Endothelial cell of umbilical vein (primary cell): ENCODE measurements at regions not wholly inside any gene's neighbourhood (a gene's known extent, or its start where the extent isn't known, plus 50 kb on each side); places are given as distances from the start of the nearest gene placed in this dataset.

Source experiments
- BruUV-seq: library from RNA; stranded (reverse); fragments of 400-500 nt; replicated peaks from 2 replicates; lab custom pipeline; 2021; lab: Mats Ljungman, UMichigan
- CTCF ChIA-PET: fragments of 300-600, 350-600 bp; sonication (Branson Sonifier 250); formaldehyde crosslinking; loops from one replicate; lab custom pipeline; 2021; ENCODE audit warnings: antibody characterized with exemption, inconsistent platforms; lab: Charles Lee
- POLR2A ChIA-PET: fragments of 300-600, 350-600 bp; sonication (Branson Sonifier 250); formaldehyde crosslinking; loops from one replicate; lab custom pipeline; 2021; ENCODE audit warnings: antibody characterized with exemption, inconsistent platforms; lab: Charles Lee
- DNase-seq: peaks from one replicate; pipeline ENCODE4 v3.0.0-alpha.2; 2011; ENCODE audit warnings: low read depth, low spot score
- FAIRE-seq: peaks from 2 replicates; lab custom pipeline; 2011; peaks lifted over from hg19 to GRCh38; lab: Jason Lieb, UNC
- H2AFZ ChIP-seq: 2 replicates; pipeline ENCODE4 v1.6.0; 2012; ENCODE audit warnings: low read depth, low read length, control low read depth, inconsistent platforms
- H3K27ac ChIP-seq: 2 replicates; pipeline ENCODE4 v1.5.1; 2011; ENCODE audit warnings: low read depth, mild to moderate bottlenecking, control low read depth, low read length, moderate library complexity; ENCODE audit not compliant: insufficient read depth
- H3K27me3 ChIP-seq, 2 experiments: 2 replicates each; pipeline versions ENCODE4 v1.6.0 to v1.6.1; 2011; ENCODE audit warnings: low read length in 2 of 2, mixed read lengths in 1 of 2; ENCODE audit not compliant: control insufficient read depth in 2 of 2, insufficient read depth in 2 of 2
- H3K36me3 ChIP-seq, 2 experiments: 2 replicates in 1 of 2; 3 replicates in 1 of 2; pipeline ENCODE4 v1.5.1; 2011; ENCODE audit warnings: low read length in 2 of 2, mild to moderate bottlenecking in 1 of 2, moderate library complexity in 1 of 2; ENCODE audit not compliant: control insufficient read depth in 2 of 2, insufficient read depth in 2 of 2; ENCODE audit errors: extremely low read depth in 1 of 2
- H3K4me1 ChIP-seq: 3 replicates; pipeline ENCODE4 v1.5.1; 2011; ENCODE audit warnings: mild to moderate bottlenecking, low read length; ENCODE audit not compliant: control insufficient read depth, insufficient read depth; ENCODE audit errors: extremely low read depth
- H3K4me2 ChIP-seq: 2 replicates; pipeline ENCODE4 v1.6.1; 2011; ENCODE audit warnings: low read length, control low read depth, mixed read lengths; ENCODE audit not compliant: insufficient read depth
- H3K4me3 ChIP-seq, 3 experiments: fragments of 200-600 bp in 1 of 3; sonication (generic), shearing (Covaris generic) in 1 of 3; replicated peaks in 1 of 3; 2 replicates each; pipeline ENCODE4 v1.5.1; 2011 to 2016; ENCODE audit warnings: control low read depth in 3 of 3, low read length in 3 of 3, mild to moderate bottlenecking in 2 of 3, inconsistent platforms in 1 of 3, low read depth in 1 of 3, moderate library complexity in 1 of 3; ENCODE audit not compliant: insufficient read depth in 1 of 3
- H3K79me2 ChIP-seq: 2 replicates; pipeline ENCODE4 v1.6.0; 2012; ENCODE audit warnings: low read length, inconsistent platforms; ENCODE audit not compliant: control insufficient read depth, insufficient read depth
- H3K9ac ChIP-seq: replicated peaks from 2 replicates; pipeline ENCODE3; 2011; ENCODE audit warnings: low read length, control low read depth; ENCODE audit not compliant: insufficient read depth; ENCODE audit errors: extremely low read depth
- H3K9me1 ChIP-seq: replicated peaks from 3 replicates; pipeline ENCODE4 v1.6.0; 2011; ENCODE audit warnings: mild to moderate bottlenecking, low read length; ENCODE audit not compliant: control insufficient read depth, insufficient read depth; ENCODE audit errors: extremely low read depth
- H3K9me3 ChIP-seq: replicated peaks from 2 replicates; pipeline ENCODE4 v1.5.1; 2012; ENCODE audit warnings: low read length, inconsistent platforms; ENCODE audit not compliant: control insufficient read depth, insufficient read depth
- H4K20me1 ChIP-seq: replicated peaks from 2 replicates; pipeline ENCODE3; 2011; ENCODE audit warnings: mild to moderate bottlenecking, low read length; ENCODE audit not compliant: control insufficient read depth, insufficient read depth; ENCODE audit errors: extremely low read depth
- CTCF ChIP-seq, 2 donors: IDR thresholded peaks; 1 replicate in 1 of 2; 2 replicates in 1 of 2; pipeline ENCODE4 v1.5.1; 2011; ENCODE audit warnings: low read length in 2 of 2, mild to moderate bottlenecking in 2 of 2, moderate library complexity in 2 of 2, control low read depth in 1 of 2, inconsistent platforms in 1 of 2, low read depth in 1 of 2; ENCODE audit not compliant: insufficient read depth in 1 of 2; ENCODE audit errors: extremely low read depth in 1 of 2
- EZH2 ChIP-seq: IDR thresholded peaks from 2 replicates; pipeline ENCODE4 v1.6.1; 2012; ENCODE audit warnings: borderline replicate concordance, low read depth, mild to moderate bottlenecking, moderate library complexity, low read length, inconsistent platforms; ENCODE audit not compliant: severe bottlenecking
- FOS ChIP-seq: IDR thresholded peaks from 2 replicates; pipeline ENCODE4 v1.6.1; 2011; ENCODE audit warnings: mild to moderate bottlenecking, low read length, moderate library complexity, borderline replicate concordance; ENCODE audit not compliant: insufficient read depth
- GATA2 ChIP-seq: IDR thresholded peaks from 2 replicates; pipeline ENCODE4 v1.7.0; 2011; ENCODE audit warnings: low read depth, mild to moderate bottlenecking, moderate library complexity, mixed read lengths, low read length; ENCODE audit not compliant: insufficient read length, insufficient read depth
- JUN ChIP-seq: IDR thresholded peaks from 2 replicates; pipeline ENCODE4 v1.6.1; 2011; ENCODE audit warnings: borderline replicate concordance, low read depth; ENCODE audit not compliant: insufficient read length, insufficient read depth
- MYC ChIP-seq: IDR thresholded peaks from one replicate; pipeline ENCODE4 v1.6.1; 2011; ENCODE audit warnings: mild to moderate bottlenecking, low read depth, low read length
- POLR2A ChIP-seq: IDR thresholded peaks from 2 replicates; pipeline ENCODE4 v1.6.1; 2012; ENCODE audit warnings: low read depth, mild to moderate bottlenecking, control low read depth, low read length
- POLR2AphosphoS5 ChIP-seq: IDR thresholded peaks from 2 replicates; pipeline ENCODE4 v1.6.1; 2012; ENCODE audit warnings: low read depth, mild to moderate bottlenecking, control low read depth, low read length, moderate library complexity; ENCODE audit not compliant: insufficient read depth
- dilution Hi-C: fragments of 300-500 bp; cut with MboI; formaldehyde crosslinking; loops from one replicate; pipeline ENCODE4 v1.15.0; 2019; ENCODE audit warnings: low sequenced_read_pairs; ENCODE audit not compliant: extremely low pct_ligation_motif_present
- intact Hi-C: fragments of 100-400 bp; cut with micrococcal nuclease; formaldehyde crosslinking; loops from one replicate; pipeline ENCODE4 v1.10.0; 2022
- TF ChIP-seq, protein P1 (sequence below): IDR thresholded peaks from 2 replicates; pipeline ENCODE4 v1.6.1; 2011; ENCODE audit not compliant: insufficient read depth, insufficient read length

DNA sequence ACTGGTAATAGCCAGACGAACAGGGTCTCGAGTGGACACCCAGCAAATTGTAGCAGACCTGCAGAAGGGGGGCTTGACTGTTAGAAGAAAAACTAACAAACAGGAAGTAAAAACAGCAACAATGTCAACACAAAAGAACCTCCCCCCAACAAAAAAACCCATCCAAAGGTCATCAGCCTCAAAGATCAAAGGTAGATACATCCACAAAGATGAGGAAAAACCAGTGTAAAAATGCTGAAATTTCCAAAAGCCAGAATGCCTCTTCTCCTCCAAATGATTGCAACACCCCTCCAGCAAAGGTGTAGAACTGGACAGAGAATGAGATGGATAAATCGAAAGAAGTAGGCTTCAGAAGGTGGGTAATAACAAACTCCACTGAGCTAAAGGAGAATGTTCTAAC lies 313.0 kb upstream of the TEX13C start:
- Histone ChIP-seq H3K27ac (no peak overlapping the region), H3K27me3 (no peaks in the 10 kb centered on the region), H3K9me3 (no peaks in the 10 kb centered on the region), H3K4me3 (no peak overlapping the region), H3K79me2 (no peaks in the 10 kb centered on the region), H3K9me1 (no peaks in the 10 kb centered on the region), H3K36me3 (no peaks in the 10 kb centered on the region), H2AFZ (no peak overlapping the region), H3K9ac (no peak overlapping the region), H3K4me1 (no peaks in the 10 kb centered on the region), H4K20me1 (no peaks in the 10 kb centered on the region), H3K4me2 (no peak overlapping the region)
- DNase-seq (no peak), FAIRE-seq (no peak)
- intact Hi-C loops, result no loop called here
- ChIA-PET CTCF (no interaction called here), POLR2A (no interaction called here)
- TF ChIP-seq CTCF (IDR thresholded peaks at IDR 0.05; ENCODE audit: extremely low read depth in 1 of 2, insufficient read depth in 1 of 2, low read depth in 1 of 2, low read length in 2 of 2) (no peak), FOS (no peak), POLR2A (no peak), EZH2 (no peak), GATA2 (no peak), JUN (no peak), POLR2AphosphoS5 (no peak), MYC (no peak)
- TF ChIP-seq, protein P1, sequence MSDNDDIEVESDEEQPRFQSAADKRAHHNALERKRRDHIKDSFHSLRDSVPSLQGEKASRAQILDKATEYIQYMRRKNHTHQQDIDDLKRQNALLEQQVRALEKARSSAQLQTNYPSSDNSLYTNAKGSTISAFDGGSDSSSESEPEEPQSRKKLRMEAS, result no peak
- no TSS peak for BruUV-seq
- dilution Hi-C loops, result no loop called here
